HG02759 (cell line): ENCODE measurements at regions not wholly inside any gene's neighbourhood (a gene's known extent, or its start where the extent isn't known, plus 50 kb on each side); places are given as distances from the start of the nearest gene placed in this dataset.
"Not testable (repeated sequence)": the region's sequence is repeated elsewhere in the genome, so short reads cannot be mapped to it uniquely, and the experiment has no call there.

ENCODE experiments used
- ATAC-seq: cut with Tn5 transposase; IDR thresholded peaks from one replicate; pipeline ENCODE4 v1.9.1; 2021; ENCODE audit warnings: mild to moderate bottlenecking, moderate library complexity; ENCODE audit not compliant: unreplicated experiment

- no peak for ATAC-seq
Observed at GRCh38 chr5:62785588-62785987, 207.0 kb downstream of the LRRC70 start.

- ATAC-seq, result no peak
Observed at GRCh38 chr5:62783374-62784057, 204.9 kb downstream of the LRRC70 start.

- no peak for ATAC-seq
Observed at GRCh38 chr5:62780888-62781287, 202.3 kb downstream of the LRRC70 start.

GRCh38 chr5:62780230-62780629, 201.6 kb downstream of the LRRC70 start:
- ATAC-seq, result no peak

- ATAC-seq, result peak; percentile 61
Observed at GRCh38 chr5:62779010-62779422, 200.4 kb downstream of the LRRC70 start.

GRCh38 chr5:62778316-62779009, 199.8 kb downstream of the LRRC70 start:
- ATAC-seq, result peak; percentile 42

- ATAC-seq, result not testable (repeated sequence)
Observed at GRCh38 chr5:62777081-62777480, 198.5 kb downstream of the LRRC70 start.

- ATAC-seq, result not testable (repeated sequence)
Observed at GRCh38 chr5:62776592-62776991, 198.0 kb downstream of the LRRC70 start.

GRCh38 chr5:62773460-62773859, 194.8 kb downstream of the LRRC70 start:
- ATAC-seq, result no peak

- no peak for ATAC-seq
Observed at GRCh38 chr5:62771341-62771740, 192.7 kb downstream of the LRRC70 start.

GRCh38 chr5:62767650-62768049, 189.0 kb downstream of the LRRC70 start:
- ATAC-seq, result no peak

GRCh38 chr5:62767077-62767476, 188.5 kb downstream of the LRRC70 start:
- no peak for ATAC-seq

GRCh38 chr5:62762503-62762902, 183.9 kb downstream of the LRRC70 start:
- no peak for ATAC-seq

GRCh38 chr5:62757686-62758085, 179.1 kb downstream of the LRRC70 start:
- ATAC-seq, result not testable (repeated sequence)

GRCh38 chr5:62752998-62753367, 174.4 kb downstream of the LRRC70 start:
- ATAC-seq, result not testable (repeated sequence)

- ATAC-seq, result not testable (repeated sequence)
Observed at GRCh38 chr5:62752056-62752997, 173.7 kb downstream of the LRRC70 start.

GRCh38 chr5:62742207-62742606, 163.6 kb downstream of the LRRC70 start:
- no peak for ATAC-seq

- ATAC-seq, result no peak
Observed at GRCh38 chr5:62741761-62742160, 163.1 kb downstream of the LRRC70 start.

GRCh38 chr5:62737766-62738165, 159.1 kb downstream of the LRRC70 start:
- no peak for ATAC-seq

- ATAC-seq, result no peak
Observed at GRCh38 chr5:62732677-62733121, 154.1 kb downstream of the LRRC70 start.

GRCh38 chr5:62731022-62731421, 152.4 kb downstream of the LRRC70 start:
- no peak for ATAC-seq
